B cell (primary cell): ENCODE measurements at regions not wholly inside any gene's neighbourhood (a gene's known extent, or its start where the extent isn't known, plus 50 kb on each side); places are given as distances from the start of the nearest gene placed in this dataset.

Experiments
- EZH2 ChIP-seq: IDR thresholded peaks from 2 replicates; pipeline ENCODE4 v1.6.1; 2012; ENCODE audit warnings: borderline replicate concordance, low read depth, mild to moderate bottlenecking, moderate library complexity, low read length; ENCODE audit not compliant: insufficient read depth, poor library complexity, severe bottlenecking
- TF ChIP-seq, protein P1 (sequence below): fragments of 200-600 bp; IDR thresholded peaks from one replicate; pipeline ENCODE4 v1.8.0; 2022; ENCODE audit warnings: antibody characterized with exemption, mild to moderate bottlenecking

DNA sequence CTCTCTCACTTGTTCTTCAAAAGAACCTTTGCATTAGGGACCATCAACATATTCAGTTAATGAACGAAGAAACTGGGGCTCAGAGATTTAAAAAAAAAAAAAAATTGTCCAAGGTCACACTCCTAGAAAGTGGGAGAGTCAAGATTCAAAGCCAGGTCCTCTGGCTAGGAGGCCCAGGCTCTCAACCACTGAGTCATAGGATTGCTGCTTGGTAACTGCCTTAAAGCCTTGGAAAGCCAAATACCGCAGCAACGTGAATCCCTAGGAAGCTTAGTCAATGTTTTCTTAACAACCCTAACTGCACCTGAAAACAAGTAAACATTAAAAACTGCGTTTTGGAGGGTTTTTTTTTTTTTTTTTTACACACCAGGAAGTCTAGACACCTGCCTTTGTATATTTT is 156.8 kb downstream of the WNT5A start:
- TF ChIP-seq, protein P1, sequence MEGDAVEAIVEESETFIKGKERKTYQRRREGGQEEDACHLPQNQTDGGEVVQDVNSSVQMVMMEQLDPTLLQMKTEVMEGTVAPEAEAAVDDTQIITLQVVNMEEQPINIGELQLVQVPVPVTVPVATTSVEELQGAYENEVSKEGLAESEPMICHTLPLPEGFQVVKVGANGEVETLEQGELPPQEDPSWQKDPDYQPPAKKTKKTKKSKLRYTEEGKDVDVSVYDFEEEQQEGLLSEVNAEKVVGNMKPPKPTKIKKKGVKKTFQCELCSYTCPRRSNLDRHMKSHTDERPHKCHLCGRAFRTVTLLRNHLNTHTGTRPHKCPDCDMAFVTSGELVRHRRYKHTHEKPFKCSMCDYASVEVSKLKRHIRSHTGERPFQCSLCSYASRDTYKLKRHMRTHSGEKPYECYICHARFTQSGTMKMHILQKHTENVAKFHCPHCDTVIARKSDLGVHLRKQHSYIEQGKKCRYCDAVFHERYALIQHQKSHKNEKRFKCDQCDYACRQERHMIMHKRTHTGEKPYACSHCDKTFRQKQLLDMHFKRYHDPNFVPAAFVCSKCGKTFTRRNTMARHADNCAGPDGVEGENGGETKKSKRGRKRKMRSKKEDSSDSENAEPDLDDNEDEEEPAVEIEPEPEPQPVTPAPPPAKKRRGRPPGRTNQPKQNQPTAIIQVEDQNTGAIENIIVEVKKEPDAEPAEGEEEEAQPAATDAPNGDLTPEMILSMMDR: no peak
- no peak for TF ChIP-seq EZH2
